Stromal cell of bone marrow (primary cell): ENCODE measurements at regions not wholly inside any gene's neighbourhood (a gene's known extent, or its start where the extent isn't known, plus 50 kb on each side); places are given as distances from the start of the nearest gene placed in this dataset.
"Not testable (repeated sequence)": the region's sequence is repeated elsewhere in the genome, so short reads cannot be mapped to it uniquely, and the experiment has no call there.

Experiments
- DNase-seq: peaks from one replicate; pipeline ENCODE4 v3.0.0-alpha.2; 2012; ENCODE audit warnings: low read depth

GRCh38 chr6:163739408-163739725 is 324.8 kb downstream of the QKI start:
- no peak for DNase-seq

- DNase-seq, result no peak
Observed at GRCh38 chr6:163738725-163739407, 324.3 kb downstream of the QKI start.

- no peak for DNase-seq
Observed at GRCh38 chr6:163738304-163738703, 323.8 kb downstream of the QKI start.

- DNase-seq, result no peak
Observed at GRCh38 chr6:163735076-163735475, 320.6 kb downstream of the QKI start.

GRCh38 chr6:163733061-163733460 is 318.5 kb downstream of the QKI start:
- DNase-seq, result no peak

- no peak for DNase-seq
Observed at GRCh38 chr6:163732479-163732878, 318.0 kb downstream of the QKI start.

GRCh38 chr6:163732014-163732351 is 317.5 kb downstream of the QKI start:
- not testable (repeated sequence) for DNase-seq

GRCh38 chr6:163731215-163732013 is 316.9 kb downstream of the QKI start:
- DNase-seq, result no peak

GRCh38 chr6:163730246-163731210 is 316.0 kb downstream of the QKI start:
- no peak for DNase-seq

- DNase-seq, result no peak
Observed at GRCh38 chr6:163729127-163729872, 314.8 kb downstream of the QKI start.

GRCh38 chr6:163728442-163729126 is 314.1 kb downstream of the QKI start:
- no peak for DNase-seq

GRCh38 chr6:163726037-163726695 is 311.6 kb downstream of the QKI start:
- DNase-seq, result no peak

- no peak for DNase-seq
Observed at GRCh38 chr6:163725008-163725941, 310.8 kb downstream of the QKI start.

GRCh38 chr6:163724196-163724595 is 309.7 kb downstream of the QKI start:
- no peak for DNase-seq

GRCh38 chr6:163723759-163724158 is 309.2 kb downstream of the QKI start:
- DNase-seq, result no peak

- DNase-seq, result no peak
Observed at GRCh38 chr6:163721922-163722692, 307.6 kb downstream of the QKI start.

GRCh38 chr6:163721435-163721834 is 306.9 kb downstream of the QKI start:
- no peak for DNase-seq

- DNase-seq, result no peak
Observed at GRCh38 chr6:163720460-163721235, 306.1 kb downstream of the QKI start.
